KOPT-K1 (cell line): ENCODE measurements at regions not wholly inside any gene's neighbourhood (a gene's known extent, or its start where the extent isn't known, plus 50 kb on each side); places are given as distances from the start of the nearest gene placed in this dataset.

Source experiments
- H3K27ac ChIP-seq: fragments of 200-600 bp; sonication (generic); 2 replicates; pipeline ENCODE4 v1.5.1; 2016; ENCODE audit warnings: antibody characterized with exemption, mild to moderate bottlenecking, low read depth, low read length; ENCODE audit not compliant: poor library complexity, severe bottlenecking
- H3K36me3 ChIP-seq: fragments of 200-600 bp; sonication (generic); 2 replicates; pipeline ENCODE4 v1.5.1; 2017; ENCODE audit warnings: antibody characterized with exemption, mild to moderate bottlenecking, low read length, moderate library complexity; ENCODE audit not compliant: insufficient read depth
- H3K9me3 ChIP-seq: fragments of 200-600 bp; sonication (generic); 2 replicates; pipeline ENCODE4 v1.5.1; 2017; ENCODE audit warnings: antibody characterized with exemption, low read length, mild to moderate bottlenecking; ENCODE audit not compliant: insufficient read depth, poor library complexity, severe bottlenecking

GRCh38 chr2:41668529-41668928 is 379.3 kb upstream of the PKDCC start:
- Histone ChIP-seq H3K36me3 (no peaks in the 10 kb centered on the region), H3K9me3 (no peaks in the 10 kb centered on the region), H3K27ac (no peak overlapping the region)

DNA sequence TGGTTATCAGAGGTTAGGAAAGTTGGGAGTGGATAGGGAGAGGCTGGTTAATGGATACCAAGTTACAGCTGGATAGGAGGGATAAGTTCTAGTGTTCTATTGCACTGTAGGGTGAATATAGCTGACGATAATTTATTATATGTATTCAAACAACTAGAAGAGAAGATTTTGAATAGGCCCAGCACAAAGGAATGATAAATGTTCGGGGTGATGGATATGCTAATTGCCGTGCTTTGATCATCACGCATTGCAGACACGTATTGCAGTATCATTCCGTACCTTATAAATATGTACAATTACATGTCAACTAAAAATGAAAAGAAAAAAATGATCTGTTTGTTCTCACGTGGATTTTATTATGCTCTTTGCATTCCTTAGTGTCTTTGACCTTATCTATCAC is 369.2 kb upstream of the PKDCC start:
- no peaks in the 10 kb centered on the region for H3K36me3 ChIP-seq
- no peaks in the 10 kb centered on the region for H3K9me3 ChIP-seq
- no peak overlapping the region for H3K27ac ChIP-seq

DNA sequence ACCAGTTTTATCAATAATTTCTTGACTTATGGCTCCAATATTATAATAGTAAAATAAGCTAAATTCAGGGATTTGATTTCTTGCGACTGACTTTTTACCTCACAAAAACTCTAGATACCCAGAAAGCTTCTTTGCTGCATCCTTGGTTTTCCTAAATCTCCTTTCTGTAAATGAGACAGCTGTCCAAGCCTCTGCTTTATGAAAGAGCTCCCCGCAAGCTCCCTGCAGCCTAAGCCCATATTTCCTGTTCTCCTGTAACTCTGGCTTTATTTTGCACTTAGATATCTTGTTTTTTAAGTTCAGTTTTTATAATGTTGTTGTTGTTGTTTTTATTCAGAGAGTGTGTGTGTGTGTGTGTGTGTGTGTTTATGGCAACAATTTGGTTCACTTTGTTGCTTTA is 361.7 kb upstream of the PKDCC start:
- H3K9me3 ChIP-seq: no peaks in the 10 kb centered on the region
- no peaks in the 10 kb centered on the region for H3K36me3 ChIP-seq
- no peak overlapping the region for H3K27ac ChIP-seq

DNA sequence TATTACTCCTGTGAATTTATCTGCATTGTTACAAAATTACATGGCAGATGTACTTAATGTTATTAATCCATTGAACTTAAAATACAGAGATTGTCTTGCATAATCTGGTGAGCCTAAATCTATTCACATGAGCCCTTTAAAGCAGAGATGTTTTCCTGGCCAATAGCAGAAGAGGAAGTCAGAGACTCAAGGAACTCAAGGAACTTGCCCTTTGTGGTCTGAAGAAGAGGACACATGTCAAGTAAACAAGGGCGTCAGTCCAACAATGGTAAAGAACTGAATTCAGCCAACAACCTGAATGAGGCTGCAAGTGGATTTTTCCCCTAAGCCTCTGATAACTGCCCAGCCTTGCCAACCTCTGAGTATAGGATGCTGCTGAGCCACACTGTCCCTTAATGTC is 356.3 kb upstream of the PKDCC start:
- no peaks in the 10 kb centered on the region for H3K9me3 ChIP-seq
- H3K36me3 ChIP-seq: no peaks in the 10 kb centered on the region
- H3K27ac ChIP-seq: no peak overlapping the region

- no peaks in the 10 kb centered on the region for H3K36me3 ChIP-seq
- no peaks in the 10 kb centered on the region for H3K9me3 ChIP-seq
- H3K27ac ChIP-seq: no peak overlapping the region
Observed at GRCh38 chr2:41694536-41695049, 353.2 kb upstream of the PKDCC start.

DNA sequence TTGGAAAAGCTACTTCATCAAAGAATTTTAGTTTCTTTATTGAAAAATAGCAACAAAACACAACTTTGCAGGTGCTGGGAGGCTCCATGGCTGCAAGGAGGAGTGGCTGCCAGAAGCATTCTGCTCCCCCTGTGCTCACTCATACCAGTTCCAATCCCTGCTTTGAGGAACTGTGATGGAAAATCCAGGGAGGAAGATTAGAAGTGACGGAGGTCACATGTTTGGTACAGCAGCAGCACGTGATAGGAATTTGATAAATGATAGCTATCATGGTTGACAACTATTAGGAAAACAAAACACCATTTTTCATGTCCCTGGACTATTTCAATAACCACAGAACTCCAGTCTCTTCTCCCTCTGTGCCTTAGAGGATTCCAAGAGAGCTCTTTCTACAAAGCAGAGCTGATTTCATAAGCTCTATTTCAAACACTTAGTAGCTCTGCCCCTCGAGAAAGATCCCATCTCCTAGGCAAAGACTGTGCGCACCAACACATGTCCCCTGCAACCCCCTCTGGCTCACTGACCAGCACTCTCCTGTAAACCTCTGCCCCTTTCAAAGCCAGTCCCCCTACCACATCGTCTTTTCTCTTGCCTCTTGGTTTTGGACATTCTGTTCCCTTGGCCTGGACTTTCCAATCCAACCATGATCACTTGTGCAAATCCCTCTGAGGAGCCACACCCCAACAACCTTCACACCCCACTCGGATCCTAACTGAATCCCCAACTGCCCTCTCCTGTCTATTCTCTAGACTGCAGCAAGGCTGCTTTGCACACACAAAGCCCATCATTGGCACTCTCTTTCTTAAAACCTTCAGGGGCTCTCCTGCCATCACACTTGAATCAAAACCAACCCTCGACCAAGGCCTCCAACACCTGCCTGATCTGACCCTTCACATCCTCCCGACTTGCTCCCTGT is 352.4 kb upstream of the PKDCC start:
- no peaks in the 10 kb centered on the region for H3K36me3 ChIP-seq
- H3K9me3 ChIP-seq: no peaks in the 10 kb centered on the region
- H3K27ac ChIP-seq: no peak overlapping the region

GRCh38 chr2:41697389-41697788 is 350.4 kb upstream of the PKDCC start:
- H3K9me3 ChIP-seq: no peaks in the 10 kb centered on the region
- no peaks in the 10 kb centered on the region for H3K36me3 ChIP-seq

DNA sequence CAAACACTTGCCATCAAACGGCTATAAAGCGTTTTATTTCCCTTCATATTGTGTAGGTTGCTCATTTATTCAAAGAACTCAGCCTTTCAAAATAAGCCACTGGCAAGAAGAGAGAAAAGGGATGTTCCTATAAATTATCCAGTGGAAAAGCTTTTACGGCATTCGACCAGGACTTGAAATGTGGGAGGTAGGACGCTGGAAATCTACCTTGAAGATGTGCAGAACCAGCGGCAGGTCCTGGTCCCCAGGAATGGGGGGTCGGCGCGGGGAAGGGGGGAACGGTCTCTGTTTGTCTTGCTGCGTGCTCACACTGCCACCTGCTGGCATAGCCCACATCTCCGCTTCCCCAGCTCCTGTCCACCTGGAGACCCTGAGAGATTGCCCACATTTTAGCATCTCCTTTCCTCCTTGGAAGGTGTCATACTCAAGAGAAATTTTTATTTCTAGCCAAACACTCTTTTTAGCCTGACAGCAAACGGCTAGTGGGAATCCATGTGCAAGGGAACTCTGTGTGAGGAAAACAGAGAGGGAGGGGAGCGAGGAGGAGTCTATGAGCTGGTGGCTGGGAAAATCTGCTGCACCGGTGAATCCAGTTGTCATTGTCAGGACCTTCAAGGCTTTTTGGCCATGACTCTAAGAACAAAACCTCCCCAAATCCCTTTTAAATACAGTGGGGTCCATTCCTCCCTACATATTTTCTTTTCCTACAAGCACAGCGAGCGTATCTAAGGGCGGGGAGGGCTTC is 349.0 kb upstream of the PKDCC start:
- Histone ChIP-seq H3K9me3 (no peaks in the 10 kb centered on the region), H3K27ac (no peak overlapping the region), H3K36me3 (no peaks in the 10 kb centered on the region)

More at GRCh38 chr2:41697389-41697788, 350.4 kb upstream of the PKDCC start:
- H3K27ac ChIP-seq: no peak overlapping the region

DNA sequence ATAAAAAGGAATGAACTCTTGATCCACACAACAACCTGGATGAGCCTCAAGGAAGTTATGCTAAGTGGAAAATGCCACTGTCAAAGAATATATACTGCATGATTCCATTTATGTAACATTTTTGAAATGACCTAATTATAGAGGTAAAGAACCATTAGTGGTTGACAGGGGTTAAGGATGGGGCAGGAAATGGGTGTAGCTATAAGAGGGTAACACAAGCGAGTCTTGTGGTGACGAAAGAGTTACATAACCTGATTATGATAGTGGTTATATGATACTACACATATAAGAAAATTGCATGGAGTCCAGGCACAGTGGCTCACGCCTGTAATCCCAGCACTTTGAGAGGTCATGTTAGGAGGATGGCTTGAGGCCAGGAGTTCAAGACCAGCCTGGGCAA is 346.6 kb upstream of the PKDCC start:
- no peaks in the 10 kb centered on the region for H3K36me3 ChIP-seq
- H3K9me3 ChIP-seq: no peaks in the 10 kb centered on the region
- H3K27ac ChIP-seq: no peak overlapping the region

DNA sequence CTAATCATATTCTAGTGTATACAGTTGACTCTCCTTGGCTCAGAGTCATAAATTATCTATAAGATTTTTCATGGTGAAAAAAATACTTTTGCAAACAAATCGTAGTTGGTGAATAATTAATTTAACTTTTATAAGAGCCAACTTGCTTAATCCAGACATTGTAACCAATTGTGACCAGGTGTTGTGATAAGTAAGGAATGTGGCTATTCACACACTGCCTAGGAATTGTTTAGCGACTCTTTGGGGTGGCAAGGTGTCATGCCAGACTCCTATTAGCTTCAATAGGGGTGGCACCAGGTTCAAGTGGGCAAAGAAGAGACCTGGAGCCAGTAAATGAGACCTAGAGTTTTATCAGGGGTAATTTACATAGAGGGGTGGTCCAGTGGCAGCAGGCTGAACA is 344.7 kb upstream of the PKDCC start:
- H3K9me3 ChIP-seq: no peaks in the 10 kb centered on the region
- no peak overlapping the region for H3K27ac ChIP-seq
- H3K36me3 ChIP-seq: no peaks in the 10 kb centered on the region

- no peaks in the 10 kb centered on the region for H3K9me3 ChIP-seq
- H3K27ac ChIP-seq: no peak overlapping the region
- H3K36me3 ChIP-seq: no peaks in the 10 kb centered on the region
Observed at GRCh38 chr2:41705634-41706033, 342.2 kb upstream of the PKDCC start.

DNA sequence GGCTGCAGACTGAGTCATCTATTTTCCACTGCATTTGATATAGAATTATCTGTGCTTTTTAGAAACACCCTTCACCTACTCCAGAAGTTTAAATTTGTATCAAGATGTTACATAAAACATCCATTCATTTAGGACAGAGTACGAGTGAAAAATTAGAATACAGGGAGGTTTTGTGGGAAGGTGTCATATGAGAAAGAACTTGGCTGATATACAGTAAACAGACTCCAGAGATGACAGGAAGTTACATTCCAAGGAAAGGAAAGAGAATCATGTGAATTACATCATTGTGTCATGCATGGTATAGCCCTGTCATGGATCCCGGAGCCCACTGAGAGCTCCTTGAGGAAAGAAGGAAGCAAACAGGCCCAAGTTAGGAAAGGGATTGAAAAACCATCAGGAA is 341.5 kb upstream of the PKDCC start:
- Histone ChIP-seq H3K27ac (no peak overlapping the region), H3K36me3 (no peaks in the 10 kb centered on the region), H3K9me3 (no peaks in the 10 kb centered on the region)

DNA sequence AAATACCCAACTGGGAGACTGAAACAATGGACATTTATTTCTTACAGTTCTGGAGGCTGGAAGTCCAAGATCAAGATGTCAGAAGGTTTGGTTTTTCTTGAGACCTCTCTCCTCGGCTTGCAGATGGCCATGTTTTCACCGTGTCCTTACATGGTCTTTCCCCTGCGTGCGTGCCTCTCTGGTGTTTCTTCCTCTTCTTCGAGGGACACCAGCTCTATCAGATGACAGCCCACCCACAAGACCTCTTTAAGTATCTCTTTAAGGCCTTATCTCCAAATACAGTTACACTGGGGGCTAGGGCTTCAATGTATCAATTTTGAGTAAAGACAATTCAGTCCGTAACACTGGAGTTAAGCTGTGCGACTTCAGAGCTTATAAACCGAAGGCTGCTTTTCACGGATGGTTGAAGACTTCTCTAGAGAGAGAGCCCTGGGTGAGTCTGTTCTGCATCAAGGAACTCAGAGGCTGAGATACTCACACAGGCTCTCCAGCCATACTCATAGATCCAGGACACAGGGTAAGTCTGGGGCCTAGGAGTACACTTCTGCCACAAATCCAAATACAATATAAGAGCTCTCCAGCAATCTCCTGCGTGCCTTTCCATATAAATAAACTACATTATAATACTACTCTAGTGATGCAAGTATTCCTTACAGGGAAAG is 339.9 kb upstream of the PKDCC start:
- H3K9me3 ChIP-seq: no peaks in the 10 kb centered on the region
- H3K36me3 ChIP-seq: no peaks in the 10 kb centered on the region
- H3K27ac ChIP-seq: no peak overlapping the region

GRCh38 chr2:41709702-41710599 is 337.9 kb upstream of the PKDCC start:
- no peaks in the 10 kb centered on the region for H3K9me3 ChIP-seq
- H3K27ac ChIP-seq: no peak overlapping the region
- H3K36me3 ChIP-seq: no peaks in the 10 kb centered on the region
